Globus pallidus (tissue), 1 donor: ENCODE measurements at regions not wholly inside any gene's neighbourhood (a gene's known extent, or its start where the extent isn't known, plus 50 kb on each side); places are given as distances from the start of the nearest gene placed in this dataset.
A peak's percentile ranks its signal among the peaks of the same experiment; 100 is the strongest.

Experiments used
- DNase-seq: peaks from one replicate; pipeline ENCODE4 v3.0.0-alpha.2; 2015; ENCODE audit warnings: low spot score

DNA sequence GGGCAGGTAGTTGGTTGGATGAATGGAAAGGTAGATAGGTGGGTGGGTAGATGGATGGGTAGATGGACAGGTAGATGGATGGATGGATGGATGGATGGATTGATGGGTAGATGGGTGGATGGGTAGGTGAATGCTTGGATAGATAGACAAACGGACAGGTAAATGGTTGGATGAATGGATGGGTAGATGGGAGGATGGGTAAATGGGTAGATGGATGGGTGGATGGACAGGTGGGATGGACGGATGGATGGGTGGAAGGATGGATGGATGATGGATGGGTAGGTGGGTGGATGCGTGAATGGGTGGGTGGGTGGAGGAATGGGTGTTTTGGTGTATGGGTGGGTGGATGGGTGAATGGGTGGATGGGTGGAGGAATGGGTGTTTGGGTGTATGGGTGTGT, 50.1 kb upstream of the ASAP2 start:
- no peak for DNase-seq

DNA sequence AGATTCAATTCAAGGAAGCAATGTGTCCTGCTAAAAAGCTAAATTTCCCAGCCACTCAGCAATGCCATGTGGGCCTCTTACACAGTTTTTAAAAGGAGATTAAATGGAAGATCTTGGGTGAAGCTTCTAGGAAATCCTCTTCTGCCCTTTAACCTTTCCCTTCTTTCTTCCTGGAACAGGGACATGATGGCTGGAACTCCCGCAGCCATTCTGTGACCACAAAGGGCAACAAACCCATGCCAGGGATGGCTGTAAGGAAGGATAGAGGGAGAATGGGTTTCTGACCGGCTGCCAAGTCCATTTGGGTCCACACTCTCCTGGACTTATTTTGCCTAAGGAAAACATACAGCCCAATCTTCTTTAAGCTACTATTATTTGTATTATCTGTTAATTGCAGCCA, 52.6 kb upstream of the ASAP2 start:
- DNase-seq: no peak

DNA sequence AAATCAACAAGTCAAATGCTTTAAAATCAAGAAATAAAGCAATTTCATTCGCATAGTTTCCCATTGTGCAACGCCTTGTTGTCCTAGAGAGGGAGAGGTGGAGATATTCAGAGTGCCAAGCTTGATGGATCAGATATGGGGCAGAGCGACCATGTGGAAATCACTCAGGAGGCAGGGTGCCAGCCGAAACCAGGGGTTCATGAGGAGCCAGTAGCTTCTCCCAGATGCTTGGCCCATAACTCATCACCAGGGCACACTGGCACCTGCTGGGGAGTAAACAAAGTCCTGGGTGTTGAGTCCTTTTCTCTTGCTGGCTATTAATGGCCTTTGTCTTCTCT, 53.0 kb upstream of the ASAP2 start:
- no peak for DNase-seq

DNA sequence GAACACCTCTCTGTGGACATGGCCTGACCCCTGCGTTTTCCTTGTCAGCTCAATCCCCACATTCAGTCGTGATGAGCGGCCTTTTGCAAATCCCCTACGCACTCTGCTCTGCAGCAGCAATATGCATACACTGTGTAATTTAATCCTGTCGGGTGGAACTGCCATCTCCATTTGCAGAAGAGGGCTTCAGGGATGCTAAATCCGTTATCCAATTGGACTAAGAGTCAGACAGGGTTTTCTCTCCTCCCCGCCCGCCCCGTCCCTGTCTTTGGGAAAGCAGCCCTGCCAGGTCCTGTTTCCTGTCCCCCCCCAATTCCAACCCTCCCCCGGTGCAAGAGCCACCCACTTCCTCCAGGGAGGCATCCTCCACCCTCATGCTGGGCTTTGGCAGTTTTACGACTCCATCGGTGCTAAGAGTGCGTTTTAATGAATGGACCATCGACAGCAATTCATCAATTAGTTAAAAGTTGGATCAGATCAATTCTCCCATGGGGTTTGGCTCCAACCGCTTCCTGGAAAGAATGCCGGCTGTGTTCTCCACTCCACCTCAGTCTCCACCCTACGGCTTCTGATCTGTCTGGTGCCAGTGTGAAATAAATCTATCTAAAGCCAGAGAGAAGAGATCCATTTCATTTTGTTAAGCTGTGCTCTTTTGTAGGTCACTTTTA, 53.5 kb upstream of the ASAP2 start:
- DNase-seq: no peak

DNA sequence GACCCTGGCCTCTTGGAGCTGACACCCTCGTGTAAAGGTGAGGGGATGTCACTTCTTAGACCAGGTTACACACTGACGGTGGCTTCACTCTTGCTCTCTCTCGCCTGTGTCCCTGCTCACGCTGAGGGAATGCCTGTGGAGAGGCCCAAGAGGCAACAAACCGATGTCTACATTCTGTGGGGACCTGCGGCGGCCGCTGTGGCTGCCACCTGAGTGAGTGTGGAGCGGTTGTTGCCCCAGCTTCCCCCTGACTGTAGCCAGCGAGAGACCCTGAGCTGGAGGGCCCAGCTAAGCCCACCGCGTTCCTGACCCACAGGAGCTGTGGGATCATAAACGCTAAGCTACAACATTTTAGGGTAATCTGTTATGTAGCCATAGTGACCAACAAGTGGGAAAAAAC, 55.7 kb upstream of the ASAP2 start:
- DNase-seq: no peak

DNA sequence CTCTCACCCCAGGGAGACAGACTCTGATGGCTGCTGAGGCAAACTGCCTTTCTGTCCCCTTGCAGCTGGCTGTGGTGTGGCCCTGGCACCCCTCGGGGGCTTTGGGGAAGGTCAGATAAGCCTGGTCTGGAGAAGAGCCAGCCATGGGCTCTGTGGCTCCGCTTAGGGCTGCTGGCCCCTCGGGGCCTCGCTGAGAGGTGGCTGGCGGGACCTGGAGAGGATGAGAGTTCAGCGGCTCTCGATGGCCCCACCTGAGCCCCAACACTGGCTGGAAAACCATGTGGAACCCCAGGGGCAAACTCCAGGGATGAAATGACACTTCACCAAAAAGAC, 56.1 kb upstream of the ASAP2 start:
- DNase-seq: no peak

DNA sequence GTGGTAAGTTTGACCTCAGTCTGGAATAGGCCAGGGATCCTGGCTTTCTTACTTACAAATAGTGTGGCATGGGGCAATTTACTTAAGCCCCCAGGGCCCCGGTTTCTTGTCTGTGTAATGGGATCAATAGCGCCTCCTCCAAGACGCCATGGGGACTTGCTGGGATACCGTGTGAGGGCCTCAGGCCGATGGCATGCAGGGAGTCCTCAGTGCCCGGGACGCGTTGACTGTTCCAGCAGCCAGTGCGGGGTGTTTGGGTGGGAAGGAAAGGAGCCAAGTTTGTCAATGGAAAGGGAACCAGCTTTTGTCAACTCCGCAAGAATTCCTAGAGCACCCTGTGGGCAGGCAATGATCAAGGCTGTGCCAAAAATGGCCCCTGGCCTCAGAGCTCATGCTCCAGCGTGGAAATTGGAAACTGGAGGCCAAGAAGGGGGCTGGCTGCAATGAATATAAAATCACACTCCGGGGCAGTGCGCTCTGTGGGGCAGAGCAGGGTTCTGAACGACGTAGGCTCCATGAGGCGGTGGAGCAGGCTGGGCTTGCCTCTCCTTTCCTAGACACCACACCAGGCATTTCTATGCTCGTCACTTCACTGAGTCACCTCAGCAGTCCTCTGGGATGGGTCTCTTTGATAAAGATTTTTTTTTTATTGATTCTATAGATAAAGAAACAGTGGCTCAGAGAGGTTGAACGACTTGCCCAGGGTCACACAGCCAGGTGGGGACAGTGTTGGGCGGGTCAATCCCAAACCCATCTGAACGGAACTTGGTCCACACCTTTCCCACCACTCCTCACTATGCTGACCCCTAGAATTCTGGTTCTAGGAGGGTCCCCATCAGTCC, 56.7 kb upstream of the ASAP2 start:
- DNase-seq: no peak

DNA sequence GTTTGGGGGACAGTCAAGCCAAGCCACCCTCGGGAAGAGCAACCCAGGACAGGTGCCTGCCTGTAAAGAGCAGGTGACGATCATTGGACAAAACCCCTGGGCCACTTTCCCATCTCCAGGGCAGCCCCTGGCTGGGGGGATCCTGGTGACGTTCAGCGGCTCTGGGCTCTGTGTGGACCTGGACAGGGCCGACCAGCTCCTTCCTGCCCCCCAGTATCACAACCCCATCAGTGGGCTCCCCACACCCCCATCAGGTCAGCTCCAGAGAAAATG, 57.3 kb upstream of the ASAP2 start:
- no peak for DNase-seq

DNA sequence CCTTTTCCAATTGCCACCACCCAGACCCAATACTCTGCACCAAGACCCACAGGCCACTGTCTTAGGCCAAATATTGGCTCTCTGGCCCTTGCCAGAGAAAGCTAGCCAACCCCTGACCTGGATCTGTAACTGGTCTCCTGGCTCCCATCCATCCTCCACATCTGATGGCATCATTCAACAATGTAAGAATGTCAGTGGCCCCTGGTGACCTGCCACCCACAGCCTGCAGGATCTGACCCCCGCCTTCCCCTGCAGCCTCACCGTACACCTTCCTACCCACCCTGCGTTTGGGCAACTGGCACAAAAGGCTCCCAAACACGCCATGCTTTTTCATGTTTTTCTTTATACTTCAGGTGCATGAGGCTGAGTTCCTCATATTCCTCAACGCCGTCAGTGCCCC, 60.0 kb upstream of the ASAP2 start:
- DNase-seq: no peak

DNA sequence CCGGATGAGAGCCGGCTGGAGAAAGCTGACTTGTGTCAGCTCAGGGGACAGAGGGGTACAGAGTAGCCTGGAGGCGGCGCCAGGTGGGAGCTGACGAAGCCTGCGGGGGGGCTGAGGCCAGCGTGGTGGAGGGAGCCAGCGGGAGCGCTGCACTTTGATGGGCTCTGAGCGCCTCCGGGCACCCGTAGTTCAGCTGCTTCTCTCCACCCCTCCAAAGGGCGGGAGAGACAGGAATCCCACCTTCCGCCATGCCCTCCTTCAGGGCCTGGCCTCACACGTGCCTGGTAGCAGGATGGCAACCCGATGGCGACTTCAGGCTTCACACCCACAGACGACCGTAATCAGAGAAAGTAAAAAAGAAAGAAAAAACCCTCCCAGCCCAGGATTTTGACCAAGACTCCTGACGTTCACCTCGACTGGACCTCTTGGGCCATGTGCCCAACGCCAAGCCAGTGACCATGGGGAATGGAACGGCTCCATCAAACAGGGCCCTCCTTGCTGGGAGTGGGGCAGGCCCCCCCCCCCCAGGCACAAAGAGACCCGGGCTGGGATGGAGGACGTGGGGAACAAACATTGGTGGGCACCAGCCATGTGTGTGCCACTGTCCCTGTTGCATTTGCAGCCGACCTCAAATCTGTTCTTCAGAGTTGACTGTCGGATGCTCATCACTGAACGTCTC, 60.7 kb upstream of the ASAP2 start:
- no peak for DNase-seq

DNA sequence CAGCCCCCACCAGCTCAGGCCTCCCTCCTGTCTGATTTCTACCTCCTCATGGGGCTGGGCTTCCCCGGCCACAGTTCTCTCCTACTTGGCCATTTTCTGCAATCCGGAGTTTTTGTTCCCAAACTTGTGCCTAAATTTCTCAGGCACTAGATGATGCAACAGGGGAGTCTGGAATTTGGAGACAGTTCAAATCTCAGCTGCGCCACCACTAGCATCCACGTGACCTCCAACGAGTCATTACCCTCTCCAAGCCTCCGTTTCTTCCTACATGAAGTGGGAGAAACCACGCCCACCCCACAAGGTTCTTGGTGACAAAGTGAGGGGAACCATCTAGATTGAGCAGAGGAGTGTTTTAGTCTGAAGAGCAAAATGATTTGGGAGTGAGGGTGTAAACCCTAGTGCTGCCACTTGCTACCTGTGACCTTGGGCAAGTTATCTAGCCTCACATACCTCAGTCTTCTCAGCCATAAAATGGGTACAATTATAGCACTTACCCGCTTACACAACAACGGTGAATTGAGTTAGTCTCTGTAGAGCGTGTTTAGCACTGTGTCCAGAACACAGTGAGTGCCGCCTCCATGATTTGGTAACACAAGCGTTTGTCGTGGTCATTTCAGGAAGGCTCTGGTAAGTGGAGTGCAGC, 61.4 kb upstream of the ASAP2 start:
- DNase-seq: no peak

DNA sequence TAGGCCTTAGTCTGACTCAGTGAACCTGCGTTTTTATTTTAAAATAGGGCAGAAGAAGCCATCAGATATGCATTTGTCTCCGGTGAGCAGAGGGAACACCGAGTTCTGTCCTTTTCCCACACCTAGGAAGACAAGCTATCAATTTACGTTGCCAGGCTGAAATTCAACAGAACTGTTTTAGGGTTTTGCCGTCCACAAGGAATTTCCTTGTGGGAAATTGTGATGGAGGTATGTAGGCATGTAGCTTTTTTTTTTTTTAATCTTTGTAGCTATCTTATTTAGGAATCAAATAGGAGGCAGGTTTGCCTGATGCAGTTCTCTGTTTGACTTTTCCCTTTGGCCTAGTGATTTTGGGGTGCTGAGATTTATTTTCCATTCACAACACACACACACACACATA, 62.0 kb upstream of the ASAP2 start:
- DNase-seq: no peak

DNA sequence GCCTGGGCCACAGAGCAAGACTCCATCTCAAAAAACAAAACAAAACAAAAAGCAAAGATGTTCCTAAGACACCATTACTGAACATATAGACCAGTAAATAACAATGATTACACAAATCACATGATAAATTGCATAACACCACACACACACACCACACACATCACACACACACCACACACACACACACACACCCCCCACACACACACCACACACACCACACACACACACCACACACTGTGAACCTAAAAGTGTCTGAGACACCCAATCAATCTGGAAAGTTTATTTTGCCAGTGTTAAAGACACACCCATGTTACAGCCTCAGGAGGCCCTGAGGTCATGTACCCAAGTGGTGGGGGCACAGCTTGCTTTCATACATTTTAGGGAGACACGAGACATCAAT, 62.6 kb upstream of the ASAP2 start:
- DNase-seq: no peak

DNA sequence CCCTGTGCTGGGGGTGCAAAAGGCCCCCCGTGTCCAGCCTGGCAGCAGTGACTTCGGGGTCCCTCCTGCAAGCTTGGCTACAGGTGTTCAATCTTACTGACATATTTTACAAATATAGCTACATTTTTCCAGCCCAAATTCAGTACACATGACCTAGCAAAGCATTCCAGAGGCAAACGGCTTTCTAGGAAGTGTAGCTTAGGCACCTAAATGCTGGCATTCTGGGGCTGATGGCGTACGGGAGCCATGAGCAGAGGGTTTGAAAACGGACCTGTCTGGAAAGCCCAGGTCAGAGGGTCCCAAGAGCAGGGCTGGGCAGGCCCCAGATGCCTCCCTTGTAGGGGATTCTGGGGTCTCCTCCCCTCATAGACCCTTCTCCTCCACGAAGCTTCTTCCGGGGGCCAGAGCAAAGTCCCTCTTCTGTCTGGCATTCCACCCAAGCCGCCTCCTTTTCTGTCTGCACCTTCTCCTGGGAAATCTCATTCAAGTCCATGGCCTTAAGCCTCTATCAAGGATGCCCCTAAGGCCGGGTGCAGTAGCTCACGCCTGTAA, 63.3 kb upstream of the ASAP2 start:
- DNase-seq: no peak

DNA sequence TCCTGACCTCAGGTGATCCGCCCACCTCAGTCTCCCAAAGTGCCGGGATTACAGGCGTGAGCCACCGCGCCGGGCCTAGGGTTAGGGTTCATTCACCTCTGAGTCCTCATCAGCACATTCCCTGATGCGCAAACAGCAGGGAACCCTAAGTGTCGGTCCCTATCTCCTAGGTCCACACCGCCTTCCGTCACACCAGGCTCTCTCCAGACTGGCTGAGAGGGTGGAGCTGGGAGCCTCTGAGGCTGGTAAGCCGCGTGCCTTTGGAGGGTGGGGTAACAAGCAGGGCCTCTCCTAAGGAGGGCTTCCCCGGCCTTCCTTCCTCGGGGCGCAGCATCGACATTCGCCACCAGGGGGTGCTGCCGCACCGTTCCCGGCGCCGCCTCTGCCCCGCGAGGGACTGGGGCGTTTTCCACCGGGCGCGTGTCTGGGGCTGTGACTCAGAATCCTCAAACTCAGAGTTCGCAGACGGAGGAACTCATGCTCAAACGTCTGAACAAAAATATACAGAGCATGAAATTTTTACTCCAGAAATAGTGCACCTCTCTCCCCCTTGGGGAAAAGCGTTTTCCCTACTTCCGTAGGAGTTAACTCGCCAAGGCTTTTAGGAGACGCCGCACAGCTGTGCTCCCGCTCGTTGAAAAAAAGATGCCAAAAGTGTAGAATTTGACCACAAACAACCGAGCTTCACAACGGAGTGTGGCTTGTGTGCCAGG, 63.9 kb upstream of the ASAP2 start:
- DNase-seq: peak; percentile 59

DNA sequence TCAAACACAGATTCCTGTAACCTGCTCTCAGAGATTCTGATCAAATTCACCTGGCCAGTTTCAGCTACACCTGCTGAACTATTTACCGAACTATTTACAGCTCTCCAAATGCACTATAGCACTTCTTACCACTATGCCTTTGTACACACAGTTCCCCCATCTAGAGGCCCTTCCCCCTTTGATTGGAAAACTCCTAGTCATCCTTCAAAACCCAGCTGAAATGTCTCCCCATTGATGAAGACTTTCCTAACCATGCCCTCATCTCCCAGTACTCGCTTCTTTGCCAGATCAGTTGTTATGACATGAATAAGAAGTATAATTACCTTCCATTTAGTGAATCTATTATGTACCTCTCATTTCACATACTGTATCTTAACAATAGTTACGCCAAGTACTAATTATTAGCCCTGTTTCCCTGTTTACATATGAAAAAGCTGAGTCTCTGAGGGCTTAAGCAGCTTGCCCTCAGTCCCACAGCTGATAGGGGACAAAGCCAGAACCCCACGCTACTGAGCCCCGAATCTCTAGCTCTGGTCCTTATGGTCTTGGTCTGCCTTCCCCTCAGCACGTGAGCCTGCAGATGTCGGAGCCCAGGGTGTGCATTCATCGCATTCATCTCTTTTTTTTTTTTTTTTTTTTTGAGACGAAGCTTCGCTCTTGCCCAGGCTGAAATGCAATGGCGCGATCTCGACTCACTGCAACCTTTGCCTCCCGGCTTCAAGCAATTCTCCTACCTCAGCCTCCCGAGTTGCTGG, 64.7 kb upstream of the ASAP2 start:
- DNase-seq: no peak

DNA sequence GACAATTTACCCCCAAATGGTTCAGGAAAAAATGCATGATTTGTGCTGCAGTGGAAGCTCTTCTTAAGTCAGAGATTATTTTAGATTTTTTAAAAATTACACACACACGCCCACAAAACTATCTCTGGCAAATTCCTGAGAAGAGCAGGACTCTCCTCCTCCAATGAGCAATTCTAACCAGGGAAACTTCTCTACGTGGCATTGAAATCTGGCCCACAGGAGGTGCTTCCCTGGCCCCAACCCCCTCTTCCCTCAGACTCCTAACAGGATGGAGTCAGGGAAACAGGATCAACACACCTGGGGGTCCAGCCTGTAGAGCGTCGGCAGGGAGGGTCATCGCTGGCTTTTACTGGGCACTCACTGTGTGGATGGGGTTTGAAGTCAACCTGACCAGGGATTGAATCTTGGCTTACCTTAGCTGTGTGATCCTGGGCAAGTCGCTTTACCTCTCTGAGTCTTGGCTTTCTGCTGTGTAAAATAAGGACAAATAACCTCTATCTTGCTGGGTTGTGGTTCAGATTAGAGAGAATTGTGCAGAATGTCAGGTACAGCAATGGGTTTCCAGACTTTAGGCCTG, 65.4 kb upstream of the ASAP2 start:
- DNase-seq: no peak

DNA sequence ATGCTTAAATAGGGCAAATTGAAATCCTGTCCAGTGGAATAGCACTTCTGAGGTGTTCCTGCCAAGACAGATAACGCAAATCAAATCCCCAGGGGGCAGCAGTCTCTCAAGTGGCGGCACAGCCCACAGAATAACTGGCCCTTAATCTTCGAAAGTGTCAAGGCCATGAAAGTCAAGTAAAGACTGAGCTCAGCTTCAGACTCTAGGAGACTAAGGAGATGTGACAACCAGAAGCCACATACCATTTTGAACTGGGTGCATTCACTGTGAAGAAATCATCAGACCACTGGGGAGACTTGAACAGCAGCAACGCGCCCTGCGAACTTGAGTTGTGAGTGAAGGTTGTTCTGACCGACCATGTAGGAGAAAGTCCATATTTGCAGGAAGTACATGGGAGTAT, 66.0 kb upstream of the ASAP2 start:
- DNase-seq: no peak

DNA sequence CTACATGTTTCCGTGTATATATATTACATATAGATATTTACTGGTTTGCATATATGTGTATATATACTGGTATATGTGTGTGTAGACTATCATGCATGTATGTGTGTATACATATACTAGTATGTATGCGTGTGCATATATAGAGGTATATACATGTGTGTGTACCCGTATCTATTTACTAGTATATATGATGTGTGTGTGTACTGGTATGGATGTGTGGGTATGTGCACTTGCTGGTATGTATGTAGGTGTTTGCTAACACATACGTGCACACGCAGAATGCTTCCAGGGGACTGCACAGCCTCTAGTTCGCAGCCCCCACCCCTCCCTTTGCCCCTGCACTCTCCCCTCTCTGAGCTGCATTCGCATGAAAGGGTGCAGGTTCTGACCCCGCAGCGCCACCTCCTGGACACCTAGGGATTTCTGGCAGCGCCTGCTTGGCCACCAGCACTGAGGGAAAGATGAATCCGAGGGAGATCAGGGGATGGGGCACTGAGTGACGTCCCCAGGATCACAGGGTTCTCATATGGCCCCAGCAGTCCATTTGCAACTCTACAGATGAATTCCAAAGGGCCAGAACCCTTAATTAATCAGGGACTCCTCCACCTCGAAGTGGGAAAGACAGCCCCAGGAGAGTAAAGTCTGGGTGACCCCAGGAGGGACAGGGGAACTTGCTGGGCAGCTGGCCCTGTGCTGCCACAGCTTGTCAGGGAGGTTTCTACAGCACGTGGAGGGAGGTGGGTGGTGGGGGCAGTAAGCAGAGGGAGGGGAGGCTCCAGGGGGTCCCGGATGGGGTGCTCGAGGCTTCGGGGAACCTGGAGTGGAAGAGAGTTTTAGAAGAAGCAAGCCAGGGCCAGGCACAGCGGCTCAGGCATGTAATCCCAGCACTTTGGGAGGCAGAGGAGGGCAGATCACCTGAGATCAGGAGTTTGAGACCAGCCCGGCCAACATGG, 66.8 kb upstream of the ASAP2 start:
- DNase-seq: peak; percentile 53
